ENCODE measurements at regions not wholly inside any gene's neighbourhood (a gene's known extent, or its start where the extent isn't known, plus 50 kb on each side); places are given as distances from the start of the nearest gene placed in this dataset.

GRCh38 chr1:193727850-193728249 is 541.4 kb upstream of the B3GALT2 start:
- ATAC-seq (no peak), DNase-seq (no peak)
- WGBS, 4 donors, result 72 to 87% (median 79%) methylated on average over 1 of the region's 1 CpG
- no peak overlapping the region for H3K4me3 ChIP-seq
- intact Hi-C loops (cut with DNase I), result no loop called here
- H3K27ac ChIP-seq, result no peak overlapping the region
- H3K4me1 ChIP-seq, result no peaks in the 10 kb centered on the region
- no peaks in the 10 kb centered on the region for H3K27me3 ChIP-seq
- H3K36me3 ChIP-seq, result no peaks in the 10 kb centered on the region
- no peak for TF ChIP-seq POLR2A (IDR thresholded peaks at IDR 0.05)
- TF ChIP-seq, protein P1, sequence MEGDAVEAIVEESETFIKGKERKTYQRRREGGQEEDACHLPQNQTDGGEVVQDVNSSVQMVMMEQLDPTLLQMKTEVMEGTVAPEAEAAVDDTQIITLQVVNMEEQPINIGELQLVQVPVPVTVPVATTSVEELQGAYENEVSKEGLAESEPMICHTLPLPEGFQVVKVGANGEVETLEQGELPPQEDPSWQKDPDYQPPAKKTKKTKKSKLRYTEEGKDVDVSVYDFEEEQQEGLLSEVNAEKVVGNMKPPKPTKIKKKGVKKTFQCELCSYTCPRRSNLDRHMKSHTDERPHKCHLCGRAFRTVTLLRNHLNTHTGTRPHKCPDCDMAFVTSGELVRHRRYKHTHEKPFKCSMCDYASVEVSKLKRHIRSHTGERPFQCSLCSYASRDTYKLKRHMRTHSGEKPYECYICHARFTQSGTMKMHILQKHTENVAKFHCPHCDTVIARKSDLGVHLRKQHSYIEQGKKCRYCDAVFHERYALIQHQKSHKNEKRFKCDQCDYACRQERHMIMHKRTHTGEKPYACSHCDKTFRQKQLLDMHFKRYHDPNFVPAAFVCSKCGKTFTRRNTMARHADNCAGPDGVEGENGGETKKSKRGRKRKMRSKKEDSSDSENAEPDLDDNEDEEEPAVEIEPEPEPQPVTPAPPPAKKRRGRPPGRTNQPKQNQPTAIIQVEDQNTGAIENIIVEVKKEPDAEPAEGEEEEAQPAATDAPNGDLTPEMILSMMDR (IDR thresholded peaks at IDR 0.05), result no peak
- peaks cover 0 to 4% (median 0%) of the 10 kb centered on the region in 12 donors for H3K9me3 ChIP-seq

DNA sequence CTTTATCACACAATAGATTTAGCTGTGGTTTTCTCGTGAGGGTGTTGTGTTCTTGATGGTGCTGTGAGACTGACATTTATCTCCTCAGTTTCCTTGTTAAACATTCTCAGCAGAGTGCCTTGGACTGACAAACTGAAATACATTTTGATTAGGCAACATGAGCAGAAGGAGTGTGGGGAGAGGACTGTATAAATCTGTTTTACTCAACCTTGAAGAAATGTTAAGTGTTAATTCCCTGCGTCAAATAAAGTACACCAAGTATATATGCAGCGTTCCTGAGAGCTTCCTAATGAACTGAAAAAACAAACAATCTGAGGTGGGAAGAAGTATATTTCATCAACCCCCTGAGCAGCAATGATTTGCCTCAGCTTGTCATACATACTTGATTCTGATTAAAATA is 540.3 kb upstream of the B3GALT2 start:
- WGBS, 4 donors, result 71 to 86% (median 81%) methylated on average over 3 of the region's 3 CpGs
- H3K9me3 ChIP-seq, result peaks cover 0 to 4% (median 0%) of the 10 kb centered on the region in 12 donors
- no peak for ATAC-seq
- TF ChIP-seq, protein P1 (IDR thresholded peaks at IDR 0.05), result no peak
- TF ChIP-seq POLR2A (IDR thresholded peaks at IDR 0.05), result no peak
- no peak overlapping the region for H3K4me3 ChIP-seq
- H3K4me1 ChIP-seq, result no peaks in the 10 kb centered on the region
- intact Hi-C loops (cut with DNase I), result no loop called here
- no peak for DNase-seq
- H3K27ac ChIP-seq, result no peak overlapping the region
- H3K36me3 ChIP-seq, result no peaks in the 10 kb centered on the region
- H3K27me3 ChIP-seq, result no peaks in the 10 kb centered on the region

DNA sequence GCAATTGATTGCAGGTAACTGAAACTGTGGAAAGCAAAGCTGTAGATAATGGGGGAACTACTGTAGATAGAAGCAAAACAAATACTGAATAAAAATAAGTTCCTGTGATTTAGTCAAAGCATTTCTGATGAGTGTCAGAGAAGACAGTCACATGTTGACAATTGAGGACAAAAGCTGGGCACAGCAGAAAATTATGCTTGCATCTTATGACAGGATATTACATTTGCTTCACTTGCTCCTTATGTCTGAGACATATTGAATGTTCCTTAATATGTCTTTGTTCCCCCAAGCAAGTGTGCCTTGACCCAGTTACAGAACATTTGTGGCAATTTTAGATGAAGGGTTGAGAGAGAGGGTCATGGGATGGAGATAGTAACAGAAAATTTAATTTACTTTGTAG is 526.0 kb upstream of the B3GALT2 start:
- intact Hi-C loops (cut with DNase I), result no loop called here

DNA sequence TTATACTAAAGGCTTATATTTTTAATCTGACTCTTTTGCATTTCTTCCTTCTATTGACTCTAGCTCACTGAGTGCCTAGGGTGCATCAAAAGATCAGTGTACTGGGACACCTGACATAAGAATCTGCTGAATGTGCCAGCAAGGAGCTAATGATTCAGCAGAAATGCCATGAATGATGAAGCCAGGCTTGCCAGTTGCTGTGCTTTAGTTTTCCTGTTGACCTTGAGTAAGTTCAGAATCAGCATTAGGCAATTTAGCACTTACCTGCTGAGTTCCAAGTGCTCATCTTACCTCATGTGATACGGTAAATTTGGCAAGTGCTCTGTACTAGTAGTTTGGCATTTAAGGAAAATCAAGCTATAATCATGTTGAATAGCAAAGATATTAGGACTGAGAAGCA is 523.2 kb upstream of the B3GALT2 start:
- intact Hi-C loops (cut with DNase I), result no loop called here

More for the DNA sequence above, 526.0 kb upstream of the B3GALT2 start:
- Histone ChIP-seq H3K4me3 (no peak overlapping the region), H3K27me3 (no peaks in the 10 kb centered on the region), H3K36me3 (no peaks in the 10 kb centered on the region), H3K9me3 (peaks cover 0 to 4% (median 0%) of the 10 kb centered on the region in 12 donors), H3K4me1 (no peaks in the 10 kb centered on the region), H3K27ac (no peak overlapping the region)
- TF ChIP-seq, protein P1 (IDR thresholded peaks at IDR 0.05), result no peak
- DNase-seq (no peak), ATAC-seq (no peak)

More for the DNA sequence above, 523.2 kb upstream of the B3GALT2 start:
- Histone ChIP-seq H3K4me1 (no peaks in the 10 kb centered on the region), H3K27me3 (no peaks in the 10 kb centered on the region), H3K27ac (no peak overlapping the region), H3K36me3 (no peaks in the 10 kb centered on the region), H3K9me3 (no peaks in the 10 kb centered on the region), H3K4me3 (no peak overlapping the region)
- WGBS, 4 donors, result 81 to 89% (median 84%) methylated on average over 1 of the region's 1 CpG
- ATAC-seq (no peak), DNase-seq (no peak)
- no peak for TF ChIP-seq POLR2A (IDR thresholded peaks at IDR 0.05)
- TF ChIP-seq, protein P1 (IDR thresholded peaks at IDR 0.05), result no peak

Data from heart left ventricle (tissue), 16 donors.